ENCODE measurements at regions not wholly inside any gene's neighbourhood (a gene's known extent, or its start where the extent isn't known, plus 50 kb on each side); places are given as distances from the start of the nearest gene placed in this dataset.

GRCh38 chr5:51558682-51559081 lies 175.4 kb downstream of the ISL1 start:
- TF ChIP-seq GATA2 (IDR thresholded peaks at IDR 0.05; ENCODE audit: low read depth, low read length) (no peak), GATA3 (IDR thresholded peaks at IDR 0.05; ENCODE audit: low read depth, low read length) (peak; percentile 67)
